ENCODE measurements at regions not wholly inside any gene's neighbourhood (a gene's known extent, or its start where the extent isn't known, plus 50 kb on each side); places are given as distances from the start of the nearest gene placed in this dataset.

DNA sequence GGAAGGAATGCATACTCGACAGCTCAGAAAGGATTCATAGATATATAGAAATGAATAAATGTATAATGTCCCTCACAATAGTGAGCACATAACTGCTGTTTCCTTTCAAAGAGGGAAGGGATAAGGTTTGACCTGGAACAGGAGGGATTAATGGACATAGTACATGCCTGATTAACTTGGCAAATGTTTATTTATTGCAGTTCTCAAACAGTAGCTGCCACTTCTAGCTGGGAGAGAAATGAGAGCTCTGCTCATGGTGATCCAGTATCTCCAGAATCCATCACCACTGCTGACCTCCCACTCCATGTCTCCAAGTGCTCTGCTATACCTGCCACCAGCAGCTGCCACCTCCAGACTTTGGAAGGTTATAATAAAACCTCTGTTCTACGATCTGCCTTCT lies 108.1 kb downstream of the LRIG3 start:
- no peak for DNase-seq

- no peak for DNase-seq
Observed at GRCh38 chr12:58814036-58814435, 106.3 kb downstream of the LRIG3 start.

DNA sequence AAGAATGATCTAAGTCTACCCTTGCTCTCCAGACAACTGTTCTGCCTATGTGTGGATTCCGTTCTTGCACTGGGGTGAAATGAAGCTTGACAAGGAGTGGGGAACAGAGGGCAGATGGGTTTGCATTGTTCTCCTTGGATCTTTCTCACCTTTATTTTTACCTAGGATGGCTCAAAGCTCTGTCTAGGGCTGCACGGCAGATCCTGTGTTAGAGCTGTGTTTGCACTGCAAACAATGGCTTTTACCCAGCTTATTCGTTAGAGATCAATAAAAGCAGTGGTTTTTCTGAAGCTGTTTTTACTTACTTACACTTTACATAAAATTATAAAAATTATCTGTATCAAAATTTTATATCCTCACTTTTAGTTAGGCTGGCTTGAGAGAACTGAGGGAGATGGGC lies 105.1 kb downstream of the LRIG3 start:
- no peak for DNase-seq

DNA sequence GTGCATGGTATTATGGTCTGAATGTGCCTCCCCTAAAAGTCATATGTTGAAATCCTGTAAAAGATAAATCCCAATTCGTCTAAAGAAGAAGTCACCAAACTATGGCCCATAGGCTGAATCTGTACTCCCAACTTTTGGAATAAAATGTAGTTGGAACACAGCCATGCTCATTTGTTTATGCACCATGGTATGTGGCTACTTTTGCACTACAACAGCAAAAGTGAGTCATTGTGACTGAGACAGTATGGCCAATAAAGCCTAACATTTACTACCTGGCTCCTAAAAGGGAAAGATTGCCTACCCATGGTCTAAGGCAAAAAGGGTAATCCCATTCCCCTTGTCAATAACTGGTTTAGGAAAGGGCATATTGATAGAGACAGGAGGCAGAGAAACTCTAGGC lies 101.8 kb downstream of the LRIG3 start:
- no peak for DNase-seq

GRCh38 chr12:58819345-58819744 lies 101.0 kb downstream of the LRIG3 start:
- no peak for DNase-seq

- DNase-seq: no peak
Observed at GRCh38 chr12:58819985-58820384, 100.3 kb downstream of the LRIG3 start.
